ENCODE measurements at regions not wholly inside any gene's neighbourhood (a gene's known extent, or its start where the extent isn't known, plus 50 kb on each side); places are given as distances from the start of the nearest gene placed in this dataset.

GRCh38 chr2:208645226-208645625 is 238.6 kb downstream of the PTH2R start:
- TF ChIP-seq CTCF (conservative IDR thresholded peaks at IDR 0.05; ENCODE audit: low read length) = no peak
- no peak for TF ChIP-seq EZH2phosphoT487 (IDR thresholded peaks at IDR 0.05; ENCODE audit: borderline replicate concordance, low read depth, low read length)
